HepG2 (cell line): ENCODE measurements at regions not wholly inside any gene's neighbourhood (a gene's known extent, or its start where the extent isn't known, plus 50 kb on each side); places are given as distances from the start of the nearest gene placed in this dataset.

ENCODE experiments used
- ATAC-seq: fragments of 200-7000 bp; cut with Tn5 transposase; 3 replicates; pipeline ENCODE4 v1.9.1; 2020; ENCODE audit warnings: mild to moderate bottlenecking, moderate library complexity
- BruUV-seq: library from RNA; stranded (reverse); fragments of 400-500 nt; replicated peaks from 2 replicates; lab custom pipeline; 2021; lab: Mats Ljungman, UMichigan
- CTCF ChIA-PET: fragments of 300-600 bp; formaldehyde crosslinking; extraction: SDS; loops from one replicate; lab custom pipeline; 2021; ENCODE audit warnings: low total read pairs, inconsistent platforms, low intra/inter-chr PET ratio; lab: Yijun Ruan, JAX
- POLR2A ChIA-PET: fragments of 350-600 bp; sonication (Branson Sonifier 250); formaldehyde crosslinking; loops from one replicate; lab custom pipeline; 2020; ENCODE audit warnings: antibody characterized with exemption, inconsistent platforms; lab: Yijun Ruan, JAX
- DNase-seq: peaks from one replicate; pipeline ENCODE4 v3.0.0-alpha.2; 2015; ENCODE audit warnings: low spot score
- FAIRE-seq: peaks from 3 replicates; lab custom pipeline; 2011; peaks lifted over from hg19 to GRCh38; lab: Jason Lieb, UNC
- H2AFZ ChIP-seq: one replicate; pipeline ENCODE4 v1.6.1; 2011; ENCODE audit warnings: low read length, inconsistent platforms
- H3K27ac ChIP-seq: fragments of 300-600 bp; 3 replicates; pipeline ENCODE4 v1.8.0; 2011; ENCODE audit warnings: mixed run types, mild to moderate bottlenecking, mixed read lengths, low read length, inconsistent platforms; ENCODE audit not compliant: insufficient read depth; ENCODE audit errors: extremely low read length
- H3K27me3 ChIP-seq, 2 experiments: fragments of 200-600 bp in 1 of 2; 2 replicates in 1 of 2; 3 replicates in 1 of 2; pipeline versions ENCODE4 v1.6.0 to v1.8.0; 2011; ENCODE audit warnings: low read length in 2 of 2, mild to moderate bottlenecking in 2 of 2, moderate library complexity in 2 of 2, inconsistent platforms in 1 of 2; ENCODE audit not compliant: insufficient read depth in 2 of 2, control insufficient read depth in 1 of 2
- H3K36me3 ChIP-seq, 2 experiments: fragments of 200-600 bp in 1 of 2; replicated peaks in 1 of 2; 2 replicates in 1 of 2; 3 replicates in 1 of 2; pipeline versions ENCODE4 v1.5.1 to v1.8.0; 2011; ENCODE audit warnings: low read length in 2 of 2, inconsistent platforms in 1 of 2; ENCODE audit not compliant: insufficient read depth in 2 of 2, control insufficient read depth in 1 of 2
- H3K4me1 ChIP-seq: 2 replicates; pipeline ENCODE4 v1.5.1; 2012; ENCODE audit warnings: low read length, inconsistent platforms; ENCODE audit not compliant: insufficient read depth
- H3K4me2 ChIP-seq: 2 replicates; pipeline ENCODE4 v1.6.0; 2011; ENCODE audit warnings: low read depth, low read length, inconsistent platforms
- H3K4me3 ChIP-seq, 3 experiments: fragments of 200-600 bp in 1 of 3; sonication (generic), shearing (Covaris generic) in 1 of 3; replicated peaks in 1 of 3; 2 replicates each; pipeline ENCODE4 v1.5.1; 2011 to 2016; ENCODE audit warnings: low read length in 3 of 3, inconsistent platforms in 2 of 3, low read depth in 2 of 3, mild to moderate bottlenecking in 2 of 3, control low read depth in 1 of 3, mixed read lengths in 1 of 3; ENCODE audit not compliant: insufficient read depth in 1 of 3
- H3K79me2 ChIP-seq: one replicate; pipeline ENCODE4 v1.6.1; 2011; ENCODE audit warnings: low read length, inconsistent platforms; ENCODE audit not compliant: insufficient read depth
- H3K9ac ChIP-seq: 2 replicates; pipeline ENCODE4 v1.6.0; 2011; ENCODE audit warnings: mild to moderate bottlenecking, low read depth, low read length, inconsistent platforms; ENCODE audit not compliant: insufficient read depth
- H3K9me3 ChIP-seq: 2 replicates; pipeline ENCODE4 v1.5.1; 2012; ENCODE audit warnings: mild to moderate bottlenecking, low read length
- H4K20me1 ChIP-seq: 2 replicates; pipeline ENCODE4 v1.6.0; 2011; ENCODE audit warnings: inconsistent platforms, mild to moderate bottlenecking, low read length, moderate library complexity; ENCODE audit not compliant: insufficient read depth
- CCAR2 ChIP-seq: fragments of 200-400 bp; formaldehyde crosslinking; optimal IDR thresholded peaks from 2 replicates; pipeline ENCODE3; 2018; ENCODE audit warnings: low read depth, mild to moderate bottlenecking, low read length, moderate library complexity
- JUND ChIP-seq: sonication (generic); formaldehyde crosslinking; IDR thresholded peaks from 2 replicates; pipeline ENCODE4 v1.8.0; 2022; ENCODE audit warnings: mild to moderate bottlenecking, missing genetic modification reagents
- KDM3A ChIP-seq: IDR thresholded peaks from 2 replicates; pipeline ENCODE4 v1.6.1; 2018; ENCODE audit warnings: low read depth, missing compliant biosample characterization
- KLF16 ChIP-seq, 2 experiments: sonication (generic) in 1 of 2; formaldehyde crosslinking in 1 of 2; IDR thresholded peaks; 2 replicates each; pipeline versions ENCODE4 v1.6.1 to v1.8.0; 2016 to 2023; ENCODE audit warnings: missing genetic modification reagents in 2 of 2, missing compliant biosample characterization in 1 of 2
- MNT ChIP-seq: fragments of 450-650 bp; IDR thresholded peaks from 2 replicates; pipeline ENCODE4 v1.6.1; 2016
- PCBP2 ChIP-seq: fragments of 200-400 bp; formaldehyde crosslinking; optimal IDR thresholded peaks from 2 replicates; pipeline ENCODE3; 2018; ENCODE audit warnings: low read length, low read depth; ENCODE audit not compliant: poor library complexity, severe bottlenecking
- PHF8 ChIP-seq: sonication (generic); formaldehyde crosslinking; IDR thresholded peaks from 2 replicates; pipeline ENCODE4 v1.5.0; 2020; ENCODE audit warnings: missing genetic modification reagents
- REL ChIP-seq: sonication (generic); formaldehyde crosslinking; conservative IDR thresholded peaks from 2 replicates; pipeline ENCODE4 v1.8.0; 2022; ENCODE audit warnings: mild to moderate bottlenecking, missing genetic modification reagents, moderate library complexity
- RORA ChIP-seq: sonication (generic); formaldehyde crosslinking; IDR thresholded peaks from 2 replicates; pipeline ENCODE4 v1.5.0; 2020; ENCODE audit warnings: mild to moderate bottlenecking, missing genetic modification reagents, moderate library complexity
- ZBTB2 ChIP-seq: sonication (generic); formaldehyde crosslinking; IDR thresholded peaks from 2 replicates; pipeline ENCODE4 v1.8.0; 2022; ENCODE audit warnings: low read depth, missing genetic modification reagents
- ZFP82 ChIP-seq: sonication (generic); formaldehyde crosslinking; IDR thresholded peaks from 2 replicates; pipeline ENCODE4 v1.5.1; 2020; ENCODE audit warnings: mild to moderate bottlenecking, missing genetic modification reagents, borderline replicate concordance
- ZMYM4 ChIP-seq: sonication (generic); formaldehyde crosslinking; IDR thresholded peaks from 2 replicates; pipeline ENCODE4 v1.8.1; 2023; ENCODE audit warnings: mild to moderate bottlenecking, missing genetic modification reagents
- ZNF343 ChIP-seq: sonication (generic); formaldehyde crosslinking; IDR thresholded peaks from 2 replicates; pipeline ENCODE4 v1.4.0; 2020; ENCODE audit warnings: mild to moderate bottlenecking, missing genetic modification reagents
- ZNF354B ChIP-seq: sonication (generic); formaldehyde crosslinking; IDR thresholded peaks from 2 replicates; pipeline ENCODE4 v1.8.0; 2022; ENCODE audit warnings: mild to moderate bottlenecking, missing genetic modification reagents
- ZNF382 ChIP-seq: sonication (generic); formaldehyde crosslinking; IDR thresholded peaks from 2 replicates; pipeline ENCODE4 v1.5.0; 2020; ENCODE audit warnings: missing genetic modification reagents, mild to moderate bottlenecking, borderline replicate concordance
- ZNF580 ChIP-seq: IDR thresholded peaks from 2 replicates; pipeline ENCODE4 v1.6.1; 2016; ENCODE audit warnings: low read depth, borderline replicate concordance
- ZNF629 ChIP-seq: sonication (generic); formaldehyde crosslinking; conservative IDR thresholded peaks from 2 replicates; pipeline ENCODE4 v1.5.0; 2020; ENCODE audit warnings: missing genetic modification reagents
- ZNF644 ChIP-seq: IDR thresholded peaks from 2 replicates; pipeline ENCODE4 v1.6.1; 2016; ENCODE audit warnings: low read depth
- WGBS: methylation state at CpG from one replicate; pipeline ENCODE4 v1.1.6; 2017; ENCODE audit warnings: low lambda C conversion rate; 5-methylcytosine and 5-hydroxymethylcytosine counted together
- in situ Hi-C: cut with HindIII; loops from 2 replicates; pipeline ENCODE4 v1.10.0; 2017; ENCODE audit warnings: low pct_unique_long_range_greater_than_20kb; ENCODE audit not compliant: extremely low pct_ligation_motif_present
- intact Hi-C: fragments of 100-400 bp; cut with micrococcal nuclease; formaldehyde crosslinking; loops from one replicate; pipeline ENCODE4 v1.10.0; 2022; ENCODE audit not compliant: unreplicated experiment

GRCh38 chr20:50274570-50275430, 84.2 kb downstream of the CEBPB start (continued):
- TF ChIP-seq MNT (no peak), REL (CRISPR knock-in tag) (no peak), ZNF382 (no peak), JUND (peak; percentile 88), ZNF644 (CRISPR knock-in tag) (peak; percentile 86), ZNF354B (CRISPR knock-in tag) (no peak), KLF16 (CRISPR knock-in tag; IDR thresholded peaks at IDR 0.05) (peak in 1 of 2 experiments; percentile 98; a peak in 2 of 4 replicates)

- ATAC-seq (no peak), FAIRE-seq (no peak), DNase-seq (no peak)
- ChIA-PET CTCF (interaction anchor here (0.7 kb wide), 1 partner anchor 185 kb away, joined by 3 read pairs; no protein-coding TSS in a partner anchor), POLR2A (interaction anchor here (1.1 to 4.8 kb wide), 5 partner anchors 16 to 124 kb away, joined by 4 to 51 read pairs (median 25); partner anchors contain the start of gene CEBPB)
- no peak overlapping the region for H3K27ac ChIP-seq
- no peaks in the 10 kb centered on the region for H3K9me3 ChIP-seq
- H3K79me2 ChIP-seq = no peaks in the 10 kb centered on the region
- H3K9ac ChIP-seq = no peak overlapping the region
- in situ Hi-C loops (no loop called here), intact Hi-C loops (no loop called here)
- no peak overlapping the region for H3K4me3 ChIP-seq
- H3K4me1 ChIP-seq = peaks cover 96% of the 10 kb centered on the region
- BruUV-seq = no TSS peak
- no peaks in the 10 kb centered on the region for H3K27me3 ChIP-seq
- H2AFZ ChIP-seq = no peak overlapping the region
- no peaks in the 10 kb centered on the region for H4K20me1 ChIP-seq
- no peak overlapping the region for H3K4me2 ChIP-seq
- no peaks in the 10 kb centered on the region for H3K36me3 ChIP-seq
- 84% methylated on average over 19 of the region's 19 CpGs for WGBS
- TF ChIP-seq KDM3A (CRISPR knock-in tag) = no peak
- TF ChIP-seq ZNF629 (CRISPR knock-in tag) = 0 out of 2 replicates have a peak, but pooled peaks have one; percentile 6
- TF ChIP-seq CCAR2 = no peak
- TF ChIP-seq ZNF580 (CRISPR knock-in tag) = no peak
- TF ChIP-seq ZNF343 = no peak
- peak; percentile 45; the same call in 1 of the 2 replicates for TF ChIP-seq PHF8 (CRISPR knock-in tag)
- no peak for TF ChIP-seq ZBTB2 (CRISPR knock-in tag)
- no peak for TF ChIP-seq ZMYM4
- no peak for TF ChIP-seq RORA (CRISPR knock-in tag)
- no peak for TF ChIP-seq ZFP82
- TF ChIP-seq PCBP2 = no peak
Observed at GRCh38 chr20:50276119-50277063, 85.8 kb downstream of the CEBPB start.
